ENCODE measurements at regions not wholly inside any gene's neighbourhood (a gene's known extent, or its start where the extent isn't known, plus 50 kb on each side); places are given as distances from the start of the nearest gene placed in this dataset.

- peak; percentile 94 for ATAC-seq
- H2AFZ ChIP-seq (ENCODE audit: low read depth, low read length, poor library complexity, severe bottlenecking), result no peak overlapping the region
Measured at GRCh38 chrY:19075471-19076253, 302.1 kb upstream of the HSFY2 start.

More at GRCh38 chrY:19075471-19076253, 302.1 kb upstream of the HSFY2 start:
- H3K79me2 ChIP-seq (ENCODE audit: insufficient read depth, low read length), result no peaks in the 10 kb centered on the region
- H4K20me1 ChIP-seq (ENCODE audit: insufficient read depth), result no peaks in the 10 kb centered on the region
- H3K27ac ChIP-seq (ENCODE audit: low read depth, low read length), result no peak overlapping the region
- TF ChIP-seq SP1 (IDR thresholded peaks at IDR 0.05; ENCODE audit: low read depth), result no peak
- no peak for TF ChIP-seq YY1 (IDR thresholded peaks at IDR 0.05; ENCODE audit: extremely low read depth, insufficient replicate concordance, low read depth, low read length)
- TF ChIP-seq CEBPB (IDR thresholded peaks at IDR 0.05; ENCODE audit: low read depth), result no peak
- TF ChIP-seq, protein P1, sequence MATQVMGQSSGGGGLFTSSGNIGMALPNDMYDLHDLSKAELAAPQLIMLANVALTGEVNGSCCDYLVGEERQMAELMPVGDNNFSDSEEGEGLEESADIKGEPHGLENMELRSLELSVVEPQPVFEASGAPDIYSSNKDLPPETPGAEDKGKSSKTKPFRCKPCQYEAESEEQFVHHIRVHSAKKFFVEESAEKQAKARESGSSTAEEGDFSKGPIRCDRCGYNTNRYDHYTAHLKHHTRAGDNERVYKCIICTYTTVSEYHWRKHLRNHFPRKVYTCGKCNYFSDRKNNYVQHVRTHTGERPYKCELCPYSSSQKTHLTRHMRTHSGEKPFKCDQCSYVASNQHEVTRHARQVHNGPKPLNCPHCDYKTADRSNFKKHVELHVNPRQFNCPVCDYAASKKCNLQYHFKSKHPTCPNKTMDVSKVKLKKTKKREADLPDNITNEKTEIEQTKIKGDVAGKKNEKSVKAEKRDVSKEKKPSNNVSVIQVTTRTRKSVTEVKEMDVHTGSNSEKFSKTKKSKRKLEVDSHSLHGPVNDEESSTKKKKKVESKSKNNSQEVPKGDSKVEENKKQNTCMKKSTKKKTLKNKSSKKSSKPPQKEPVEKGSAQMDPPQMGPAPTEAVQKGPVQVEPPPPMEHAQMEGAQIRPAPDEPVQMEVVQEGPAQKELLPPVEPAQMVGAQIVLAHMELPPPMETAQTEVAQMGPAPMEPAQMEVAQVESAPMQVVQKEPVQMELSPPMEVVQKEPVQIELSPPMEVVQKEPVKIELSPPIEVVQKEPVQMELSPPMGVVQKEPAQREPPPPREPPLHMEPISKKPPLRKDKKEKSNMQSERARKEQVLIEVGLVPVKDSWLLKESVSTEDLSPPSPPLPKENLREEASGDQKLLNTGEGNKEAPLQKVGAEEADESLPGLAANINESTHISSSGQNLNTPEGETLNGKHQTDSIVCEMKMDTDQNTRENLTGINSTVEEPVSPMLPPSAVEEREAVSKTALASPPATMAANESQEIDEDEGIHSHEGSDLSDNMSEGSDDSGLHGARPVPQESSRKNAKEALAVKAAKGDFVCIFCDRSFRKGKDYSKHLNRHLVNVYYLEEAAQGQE (IDR thresholded peaks at IDR 0.05; ENCODE audit: low read depth), result no peak
- TF ChIP-seq ATF3 (IDR thresholded peaks at IDR 0.05), result no peak
- TF ChIP-seq, protein P2, sequence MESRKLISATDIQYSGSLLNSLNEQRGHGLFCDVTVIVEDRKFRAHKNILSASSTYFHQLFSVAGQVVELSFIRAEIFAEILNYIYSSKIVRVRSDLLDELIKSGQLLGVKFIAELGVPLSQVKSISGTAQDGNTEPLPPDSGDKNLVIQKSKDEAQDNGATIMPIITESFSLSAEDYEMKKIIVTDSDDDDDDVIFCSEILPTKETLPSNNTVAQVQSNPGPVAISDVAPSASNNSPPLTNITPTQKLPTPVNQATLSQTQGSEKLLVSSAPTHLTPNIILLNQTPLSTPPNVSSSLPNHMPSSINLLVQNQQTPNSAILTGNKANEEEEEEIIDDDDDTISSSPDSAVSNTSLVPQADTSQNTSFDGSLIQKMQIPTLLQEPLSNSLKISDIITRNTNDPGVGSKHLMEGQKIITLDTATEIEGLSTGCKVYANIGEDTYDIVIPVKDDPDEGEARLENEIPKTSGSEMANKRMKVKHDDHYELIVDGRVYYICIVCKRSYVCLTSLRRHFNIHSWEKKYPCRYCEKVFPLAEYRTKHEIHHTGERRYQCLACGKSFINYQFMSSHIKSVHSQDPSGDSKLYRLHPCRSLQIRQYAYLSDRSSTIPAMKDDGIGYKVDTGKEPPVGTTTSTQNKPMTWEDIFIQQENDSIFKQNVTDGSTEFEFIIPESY (IDR thresholded peaks at IDR 0.05; ENCODE audit: extremely low read depth, insufficient replicate concordance, low read length), result no peak
- TF ChIP-seq SIN3A (IDR thresholded peaks at IDR 0.05; ENCODE audit: low read depth), result no peak
- no peak for TF ChIP-seq MAX (IDR thresholded peaks at IDR 0.05)
- TF ChIP-seq EZH2 (IDR thresholded peaks at IDR 0.05), result no peak
- TF ChIP-seq ELF1 (IDR thresholded peaks at IDR 0.05; ENCODE audit: borderline replicate concordance, low read depth), result no peak
- no peak for TF ChIP-seq POLR2AphosphoS5 (IDR thresholded peaks at IDR 0.05; ENCODE audit: low read depth, low read length)
- no peaks in the 10 kb centered on the region for H3K9me3 ChIP-seq (ENCODE audit: control insufficient read depth in 1 of 2, insufficient read depth in 1 of 2, low read depth in 1 of 2, low read length in 2 of 2)
- RAD21 ChIA-PET (ENCODE audit: low non-redundant PET in 1 of 2, low total read pairs in 2 of 2, uncharacterized antibody in 2 of 2, unreplicated experiment in 2 of 2), result no interaction called here
- H3K27me3 ChIP-seq (ENCODE audit: insufficient read depth, low read length), result no peaks in the 10 kb centered on the region
- no peak overlapping the region for H3K9ac ChIP-seq (ENCODE audit: low read length)
- no peaks in the 10 kb centered on the region for H3K36me3 ChIP-seq (ENCODE audit: control insufficient read depth in 1 of 2, insufficient read depth in 2 of 2, low read length in 2 of 2)
- H3K9me2 ChIP-seq (ENCODE audit: insufficient read depth), result no peaks in the 10 kb centered on the region
- no peak for DNase-seq (ENCODE audit: low read depth, low spot score)
- intact Hi-C loops (cut with micrococcal nuclease), result no loop called here
- CTCF ChIA-PET, result no interaction called here
- TSS peak; percentile 77 for BruUV-seq (replicated peaks)
- peak overlapping the region; percentile 39 to 47 for H3K4me3 ChIP-seq (replicated peaks in 1 of 2; ENCODE audit: low read depth in 1 of 2, low read length in 2 of 2)
- POLR2A ChIA-PET, result no interaction called here
- H3K4me1 ChIP-seq (ENCODE audit: control insufficient read depth in 1 of 2, insufficient read depth in 2 of 2, low read length in 2 of 2), result no peaks in the 10 kb centered on the region
- peak overlapping the region; percentile 55 for H3K4me2 ChIP-seq (ENCODE audit: low read length)
